GM12874 (cell line): ENCODE measurements at regions not wholly inside any gene's neighbourhood (a gene's known extent, or its start where the extent isn't known, plus 50 kb on each side); places are given as distances from the start of the nearest gene placed in this dataset.

Experiments
- TF ChIP-seq, protein P1 (sequence below): IDR thresholded peaks from 2 replicates; pipeline ENCODE4 v1.5.1; 2011; ENCODE audit warnings: low read depth, mild to moderate bottlenecking, control low read depth, low read length, moderate library complexity; ENCODE audit not compliant: insufficient read depth

- TF ChIP-seq, protein P1, sequence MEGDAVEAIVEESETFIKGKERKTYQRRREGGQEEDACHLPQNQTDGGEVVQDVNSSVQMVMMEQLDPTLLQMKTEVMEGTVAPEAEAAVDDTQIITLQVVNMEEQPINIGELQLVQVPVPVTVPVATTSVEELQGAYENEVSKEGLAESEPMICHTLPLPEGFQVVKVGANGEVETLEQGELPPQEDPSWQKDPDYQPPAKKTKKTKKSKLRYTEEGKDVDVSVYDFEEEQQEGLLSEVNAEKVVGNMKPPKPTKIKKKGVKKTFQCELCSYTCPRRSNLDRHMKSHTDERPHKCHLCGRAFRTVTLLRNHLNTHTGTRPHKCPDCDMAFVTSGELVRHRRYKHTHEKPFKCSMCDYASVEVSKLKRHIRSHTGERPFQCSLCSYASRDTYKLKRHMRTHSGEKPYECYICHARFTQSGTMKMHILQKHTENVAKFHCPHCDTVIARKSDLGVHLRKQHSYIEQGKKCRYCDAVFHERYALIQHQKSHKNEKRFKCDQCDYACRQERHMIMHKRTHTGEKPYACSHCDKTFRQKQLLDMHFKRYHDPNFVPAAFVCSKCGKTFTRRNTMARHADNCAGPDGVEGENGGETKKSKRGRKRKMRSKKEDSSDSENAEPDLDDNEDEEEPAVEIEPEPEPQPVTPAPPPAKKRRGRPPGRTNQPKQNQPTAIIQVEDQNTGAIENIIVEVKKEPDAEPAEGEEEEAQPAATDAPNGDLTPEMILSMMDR = no peak
These were observed 90.9 kb upstream of the MLIP start for GRCh38 chr6:54020334-54020733.

DNA sequence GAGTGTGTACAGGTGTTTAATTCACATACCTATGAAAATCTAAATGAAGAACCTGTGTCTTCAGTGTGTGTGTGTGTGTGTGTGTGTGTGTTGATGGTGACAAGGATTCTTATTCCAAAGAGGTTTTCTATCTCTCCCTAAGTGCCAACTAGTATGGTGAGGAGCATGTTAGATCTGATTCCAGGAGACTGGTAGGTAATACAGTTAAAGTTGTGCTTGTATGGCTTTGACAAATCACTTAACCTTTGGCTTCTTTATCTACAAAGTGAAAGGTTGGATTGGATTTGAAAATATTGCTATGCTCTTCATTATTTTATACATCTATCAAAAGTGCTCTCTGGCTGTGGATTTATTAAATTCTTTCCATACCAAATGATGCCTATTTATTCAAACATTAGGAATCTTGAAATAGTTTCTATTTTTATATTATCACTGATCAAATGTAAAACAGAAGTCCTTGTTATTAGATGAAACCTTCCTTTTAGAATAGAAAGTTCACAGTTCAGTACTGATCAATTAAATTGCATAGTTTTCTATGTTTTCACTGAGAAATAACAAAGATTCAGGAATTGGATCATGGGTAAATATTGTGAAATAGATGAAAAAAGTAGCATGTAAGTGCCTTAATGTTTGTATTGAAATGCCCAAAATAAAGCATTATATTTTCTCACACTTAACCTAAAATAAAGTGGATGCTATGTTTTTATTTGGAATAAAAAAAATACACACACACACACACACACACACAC lies 84.4 kb upstream of the MLIP start:
- TF ChIP-seq, protein P1 = no peak

DNA sequence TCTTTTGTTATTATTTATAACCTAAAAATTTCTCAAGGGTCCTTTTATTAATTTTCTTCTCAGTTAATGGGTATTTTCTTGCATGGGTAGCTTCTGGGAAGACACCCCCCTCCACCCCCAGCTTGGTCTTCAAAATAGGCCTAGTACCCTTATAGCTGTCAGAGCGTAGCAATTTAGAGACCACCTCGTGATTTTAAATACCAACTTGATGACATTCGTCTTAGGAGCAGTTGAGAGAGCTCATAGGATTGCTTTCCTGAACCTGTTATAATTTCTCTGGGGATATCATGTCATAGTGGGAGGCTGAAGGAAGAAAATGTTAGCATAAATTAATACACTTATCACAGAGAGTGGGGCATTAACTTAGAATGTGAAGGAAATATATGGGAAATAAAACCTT lies 83.1 kb upstream of the MLIP start:
- TF ChIP-seq, protein P1 = no peak

DNA sequence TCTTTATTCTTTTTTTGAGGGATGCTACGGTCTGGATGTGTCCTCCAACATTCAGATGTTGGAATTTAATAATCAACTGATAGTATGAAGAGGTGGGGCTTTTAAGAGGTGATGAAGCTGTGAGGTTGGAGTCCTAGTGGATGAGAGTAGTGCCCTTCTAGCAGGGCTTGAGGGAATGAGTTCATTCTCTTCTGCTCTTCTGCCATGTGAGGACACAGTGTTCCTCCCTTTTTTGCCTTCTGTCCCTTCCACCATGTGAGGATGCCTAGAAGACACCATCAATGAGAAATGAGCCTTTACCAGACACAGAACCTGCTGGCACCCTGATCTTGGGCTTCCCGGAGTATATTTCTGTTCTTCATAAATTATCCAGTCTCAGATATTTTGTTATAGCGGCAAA lies 82.1 kb upstream of the MLIP start:
- TF ChIP-seq, protein P1 = no peak

- TF ChIP-seq, protein P1 = no peak
These were observed 80.1 kb upstream of the MLIP start for GRCh38 chr6:54031169-54031568.

GRCh38 chr6:54037277-54037779 lies 73.9 kb upstream of the MLIP start:
- TF ChIP-seq, protein P1 = no peak

- TF ChIP-seq, protein P1 = no peak
These were observed 70.7 kb upstream of the MLIP start for GRCh38 chr6:54040545-54040944.
